ENCODE measurements at regions not wholly inside any gene's neighbourhood (a gene's known extent, or its start where the extent isn't known, plus 50 kb on each side); places are given as distances from the start of the nearest gene placed in this dataset.

GRCh38 chr2:150030436-150031190, 443.0 kb upstream of the MMADHC start:
- H4K20me1 ChIP-seq (ENCODE audit: insufficient read depth, low read length), result no peaks in the 10 kb centered on the region
- H3K4me3 ChIP-seq (ENCODE audit: low read length), result no peak overlapping the region
- H3K79me2 ChIP-seq (ENCODE audit: low read length), result no peaks in the 10 kb centered on the region
- no peak overlapping the region for H3K9ac ChIP-seq (ENCODE audit: low read length)
- no peak overlapping the region for H3K27ac ChIP-seq (ENCODE audit: low read length)
- H3K4me1 ChIP-seq (ENCODE audit: low read length), result peaks cover 13% of the 10 kb centered on the region
- TF ChIP-seq EZH2phosphoT487 (IDR thresholded peaks at IDR 0.05; ENCODE audit: low read depth) (no peak), CTCF (IDR thresholded peaks at IDR 0.05; ENCODE audit: low read depth, low read length) (no peak)
- H3K9me3 ChIP-seq (ENCODE audit: insufficient read depth, low read length), result no peaks in the 10 kb centered on the region
- no peaks in the 10 kb centered on the region for H3K36me3 ChIP-seq (replicated peaks; ENCODE audit: low read depth, low read length)
- H2AFZ ChIP-seq (ENCODE audit: low read depth, low read length), result no peak overlapping the region
- 0 out of 2 replicates have a peak, but pooled peaks cover under 1% of the 10 kb centered on the region for H3K27me3 ChIP-seq (ENCODE audit: low read depth, low read length)
- no peak overlapping the region for H3K4me2 ChIP-seq (ENCODE audit: low read length)

DNA sequence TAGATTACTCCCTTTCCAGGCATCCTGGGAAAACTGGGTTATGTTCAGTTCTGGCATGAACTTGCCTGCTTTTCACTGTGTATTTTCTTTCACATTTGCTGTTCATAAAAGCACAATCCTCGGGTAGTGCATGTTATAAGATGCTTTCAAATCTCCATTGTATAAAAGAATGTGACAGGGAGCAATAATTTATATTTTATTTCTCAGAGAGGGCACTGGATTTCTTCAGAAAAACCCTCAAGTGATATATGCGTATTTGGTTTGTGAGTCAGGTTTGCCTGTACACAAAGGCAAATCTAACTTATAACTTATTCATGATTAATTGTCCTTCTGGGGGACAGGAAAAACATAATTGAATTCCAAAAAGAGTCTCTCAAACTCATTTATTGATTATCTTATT, 440.7 kb upstream of the MMADHC start:
- Histone ChIP-seq H3K9ac (ENCODE audit: low read length) (no peak overlapping the region), H3K4me3 (ENCODE audit: low read length) (no peak overlapping the region), H3K27me3 (ENCODE audit: low read depth, low read length) (no peaks in the 10 kb centered on the region), H3K9me3 (ENCODE audit: insufficient read depth, low read length) (no peaks in the 10 kb centered on the region), H4K20me1 (ENCODE audit: insufficient read depth, low read length) (no peaks in the 10 kb centered on the region), H3K79me2 (ENCODE audit: low read length) (no peaks in the 10 kb centered on the region), H3K36me3 (replicated peaks; ENCODE audit: low read depth, low read length) (no peaks in the 10 kb centered on the region), H2AFZ (ENCODE audit: low read depth, low read length) (no peak overlapping the region), H3K4me2 (ENCODE audit: low read length) (no peak overlapping the region), H3K27ac (ENCODE audit: low read length) (no peak overlapping the region), H3K4me1 (ENCODE audit: low read length) (peaks cover 5% of the 10 kb centered on the region; the same call in 1 of the 2 replicates)
- TF ChIP-seq EZH2phosphoT487 (IDR thresholded peaks at IDR 0.05; ENCODE audit: low read depth) (no peak), CTCF (IDR thresholded peaks at IDR 0.05; ENCODE audit: low read depth, low read length) (no peak)

- Histone ChIP-seq H3K27ac (ENCODE audit: low read length) (no peak overlapping the region), H4K20me1 (ENCODE audit: insufficient read depth, low read length) (no peaks in the 10 kb centered on the region), H2AFZ (ENCODE audit: low read depth, low read length) (no peak overlapping the region), H3K27me3 (ENCODE audit: low read depth, low read length) (no peaks in the 10 kb centered on the region), H3K36me3 (replicated peaks; ENCODE audit: low read depth, low read length) (no peaks in the 10 kb centered on the region), H3K9ac (ENCODE audit: low read length) (no peak overlapping the region), H3K9me3 (ENCODE audit: insufficient read depth, low read length) (no peaks in the 10 kb centered on the region), H3K4me2 (ENCODE audit: low read length) (no peak overlapping the region), H3K79me2 (ENCODE audit: low read length) (no peaks in the 10 kb centered on the region), H3K4me1 (ENCODE audit: low read length) (peaks cover 6% of the 10 kb centered on the region), H3K4me3 (ENCODE audit: low read length) (no peak overlapping the region)
- no peak for TF ChIP-seq EZH2phosphoT487 (IDR thresholded peaks at IDR 0.05; ENCODE audit: low read depth)
- TF ChIP-seq CTCF (IDR thresholded peaks at IDR 0.05; ENCODE audit: low read depth, low read length), result no peak
Observed at GRCh38 chr2:150027164-150027563, 439.6 kb upstream of the MMADHC start.

DNA sequence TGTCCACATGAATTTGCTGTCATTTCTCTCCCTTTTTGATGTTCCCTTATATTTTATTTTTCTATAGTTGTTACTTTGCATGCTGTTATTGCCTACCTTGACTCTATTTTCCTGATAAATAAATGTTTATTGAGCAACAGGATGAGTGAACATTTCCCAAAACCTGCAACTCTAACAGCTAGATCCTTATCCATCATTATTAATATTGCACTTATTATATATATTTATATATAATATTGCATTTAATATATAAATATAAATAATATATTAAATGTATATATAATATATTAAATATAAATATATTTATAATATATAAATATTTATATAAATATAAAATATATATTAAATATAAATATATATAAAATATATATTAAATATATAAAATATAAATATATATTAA, 436.1 kb upstream of the MMADHC start:
- Histone ChIP-seq H3K9me3 (ENCODE audit: insufficient read depth, low read length) (no peaks in the 10 kb centered on the region), H3K27me3 (ENCODE audit: low read depth, low read length) (0 out of 2 replicates have a peak, but pooled peaks cover 3% of the 10 kb centered on the region), H3K79me2 (ENCODE audit: low read length) (no peaks in the 10 kb centered on the region), H3K4me2 (ENCODE audit: low read length) (no peak overlapping the region), H2AFZ (ENCODE audit: low read depth, low read length) (no peak overlapping the region), H3K4me1 (ENCODE audit: low read length) (peaks cover 35% of the 10 kb centered on the region), H3K9ac (ENCODE audit: low read length) (no peak overlapping the region), H3K36me3 (replicated peaks; ENCODE audit: low read depth, low read length) (no peaks in the 10 kb centered on the region), H3K27ac (ENCODE audit: low read length) (no peak overlapping the region), H4K20me1 (ENCODE audit: insufficient read depth, low read length) (no peaks in the 10 kb centered on the region), H3K4me3 (ENCODE audit: low read length) (no peak overlapping the region)
- no peak for TF ChIP-seq EZH2phosphoT487 (IDR thresholded peaks at IDR 0.05; ENCODE audit: low read depth)
